ENCODE measurements at regions not wholly inside any gene's neighbourhood (a gene's known extent, or its start where the extent isn't known, plus 50 kb on each side); places are given as distances from the start of the nearest gene placed in this dataset.

DNA sequence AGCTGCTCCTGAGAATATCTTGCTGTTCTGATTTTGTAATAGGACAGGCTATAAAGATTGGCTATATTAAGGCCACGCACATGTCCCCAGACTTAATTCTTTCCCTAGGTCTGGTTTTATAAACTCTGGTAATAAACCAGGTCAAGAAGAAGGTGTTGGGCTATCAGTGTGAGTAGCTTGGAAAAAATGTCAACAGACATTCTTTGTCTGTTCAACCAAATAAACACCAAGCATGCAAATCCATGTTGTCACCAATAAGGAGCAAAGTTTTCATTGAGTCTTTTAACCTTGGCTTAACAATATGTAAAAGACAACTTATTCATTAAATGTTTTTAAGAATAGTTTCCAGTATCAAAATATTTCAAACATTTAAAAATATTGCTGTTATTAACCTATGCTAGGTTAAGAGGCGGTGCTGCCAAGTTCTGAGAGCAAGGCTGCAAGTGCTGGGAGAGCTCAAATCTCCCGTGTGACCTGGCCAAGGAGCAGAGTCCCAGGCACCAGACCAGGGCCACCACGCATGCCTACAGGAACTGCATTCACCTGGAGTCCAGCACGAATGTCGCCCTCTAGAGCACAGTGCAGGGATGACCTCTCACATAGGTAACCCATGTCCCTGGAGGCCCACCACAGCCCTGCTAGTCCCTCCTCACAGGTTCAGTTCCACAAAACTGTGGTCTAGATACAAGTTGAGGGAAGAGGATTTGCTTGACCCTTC lies 120.5 kb upstream of the POU3F3 start:
- no peak for TF ChIP-seq GATA1 (IDR thresholded peaks at IDR 0.05; ENCODE audit: low read depth, low read length)
- TF ChIP-seq POLR2A (IDR thresholded peaks at IDR 0.05; ENCODE audit: low read length): no peak
- DNase-seq: peak; percentile 21 to 47

DNA sequence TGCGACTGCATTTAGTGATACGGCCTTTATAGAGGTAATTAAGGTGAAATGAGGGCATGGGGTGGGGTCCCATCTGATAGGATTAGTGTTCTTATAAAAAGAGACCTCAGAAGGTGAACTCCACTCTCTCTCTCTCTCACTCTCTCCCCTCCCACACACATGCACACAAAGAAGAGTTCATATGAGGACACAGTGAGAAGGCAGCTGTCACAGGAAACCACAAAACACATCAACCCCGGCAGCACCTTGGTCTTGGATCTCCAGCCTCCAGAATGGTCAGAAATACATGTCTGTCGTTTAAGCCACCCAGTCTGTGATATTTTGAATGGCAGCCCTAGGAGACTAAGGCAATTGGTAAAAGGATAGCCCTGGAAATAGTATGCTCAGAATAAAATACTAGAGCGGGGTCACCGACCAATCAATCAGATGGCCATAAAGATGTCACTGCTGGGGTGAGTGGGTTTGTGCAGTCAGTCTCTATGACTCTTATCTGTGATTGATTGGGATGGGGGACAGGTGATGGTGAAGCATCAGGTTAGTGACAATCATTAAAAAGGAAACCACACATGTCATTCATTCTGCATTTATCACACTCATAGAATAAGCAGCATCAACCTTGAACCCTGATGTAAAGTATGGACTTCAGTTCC lies 118.9 kb upstream of the POU3F3 start:
- TF ChIP-seq POLR2A (IDR thresholded peaks at IDR 0.05; ENCODE audit: low read length): no peak
- no peak for TF ChIP-seq GATA1 (IDR thresholded peaks at IDR 0.05; ENCODE audit: low read depth, low read length)
- no peak for DNase-seq

DNA sequence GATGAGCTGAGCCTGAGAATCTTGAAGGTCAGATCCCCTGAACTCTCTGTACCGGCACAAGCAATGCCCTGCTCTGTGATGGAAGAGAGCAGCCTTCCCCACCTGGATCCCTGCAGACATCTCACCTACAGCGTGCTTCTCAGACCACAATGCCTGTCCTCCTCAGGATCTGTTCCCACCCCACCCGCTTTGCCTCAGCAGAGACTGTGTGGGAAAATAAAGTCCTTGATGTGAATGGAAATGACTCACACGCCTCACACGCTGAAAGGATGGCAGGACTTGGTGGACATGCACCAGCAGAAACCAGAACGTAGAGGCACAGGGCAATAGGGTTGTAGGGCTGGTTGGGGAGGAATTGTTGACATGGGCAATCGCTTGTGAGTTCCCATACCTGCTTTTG lies 117.9 kb upstream of the POU3F3 start:
- no peak for TF ChIP-seq GATA1 (IDR thresholded peaks at IDR 0.05; ENCODE audit: low read depth, low read length)
- TF ChIP-seq POLR2A (IDR thresholded peaks at IDR 0.05; ENCODE audit: low read length): no peak
- DNase-seq: no peak

DNA sequence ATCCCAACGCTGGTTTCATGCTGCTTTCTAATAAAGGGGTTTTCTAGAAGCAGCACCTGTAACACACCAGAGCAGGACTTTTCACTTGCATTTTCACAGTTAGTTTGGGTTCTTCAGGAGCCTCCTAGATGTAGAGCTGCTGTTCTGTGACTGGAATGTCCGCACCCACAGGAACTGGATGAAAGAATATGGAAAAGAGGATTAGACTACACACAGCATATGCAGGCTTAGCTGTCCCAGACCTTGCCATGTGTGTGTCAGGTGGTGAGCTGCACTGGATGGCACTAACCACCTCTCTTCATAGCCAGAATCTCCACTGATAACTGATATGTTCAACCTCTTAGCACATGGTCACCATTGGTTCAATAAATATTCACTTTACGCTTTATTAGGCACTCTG lies 112.1 kb upstream of the POU3F3 start:
- no peak for DNase-seq
- TF ChIP-seq GATA1 (IDR thresholded peaks at IDR 0.05; ENCODE audit: low read depth, low read length): no peak

DNA sequence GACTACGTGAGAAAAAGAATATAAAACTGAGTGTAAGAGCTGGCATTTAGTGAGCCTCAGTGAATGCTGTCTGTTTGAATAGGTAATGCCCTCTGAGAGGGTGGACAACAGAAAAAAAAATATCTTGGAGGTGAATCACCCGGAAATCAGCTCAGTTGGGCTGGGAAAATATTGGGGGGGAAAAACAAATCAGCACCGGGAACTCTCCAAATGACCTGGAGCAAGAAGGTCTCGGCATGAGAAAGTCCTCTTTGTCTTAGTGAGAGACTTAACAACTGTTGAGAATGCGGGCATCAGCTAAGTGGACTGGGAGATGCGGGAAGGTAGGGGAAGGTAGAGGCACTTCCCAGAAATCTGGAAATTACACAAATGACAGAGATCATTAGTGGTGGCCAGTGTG lies 109.4 kb upstream of the POU3F3 start:
- DNase-seq: no peak
- TF ChIP-seq GATA1 (IDR thresholded peaks at IDR 0.05; ENCODE audit: low read depth, low read length): no peak
- TF ChIP-seq POLR2A (IDR thresholded peaks at IDR 0.05; ENCODE audit: low read length): no peak

DNA sequence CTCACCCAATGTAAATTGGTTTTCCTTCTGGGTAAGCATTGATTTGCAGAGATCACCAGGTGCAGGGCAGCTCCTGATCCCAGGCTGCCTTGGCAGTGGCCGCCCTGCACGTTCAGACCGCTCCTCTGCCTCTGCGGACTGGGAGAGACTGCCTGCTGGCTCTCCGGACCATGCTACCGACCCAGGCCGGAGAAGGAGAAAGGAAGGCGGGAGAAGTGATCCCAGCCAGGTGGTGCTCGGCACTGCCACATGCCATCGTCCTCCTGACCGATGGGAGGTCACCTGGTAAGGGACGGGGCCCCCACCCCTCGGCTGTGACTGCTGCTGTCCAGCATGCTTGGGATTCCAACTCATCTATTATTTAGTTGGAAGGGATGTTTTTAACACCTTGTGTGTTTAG lies 108.1 kb upstream of the POU3F3 start:
- TF ChIP-seq GATA1 (IDR thresholded peaks at IDR 0.05; ENCODE audit: low read depth, low read length) (no peak), POLR2A (IDR thresholded peaks at IDR 0.05; ENCODE audit: low read length) (no peak)
- no peak for DNase-seq

DNA sequence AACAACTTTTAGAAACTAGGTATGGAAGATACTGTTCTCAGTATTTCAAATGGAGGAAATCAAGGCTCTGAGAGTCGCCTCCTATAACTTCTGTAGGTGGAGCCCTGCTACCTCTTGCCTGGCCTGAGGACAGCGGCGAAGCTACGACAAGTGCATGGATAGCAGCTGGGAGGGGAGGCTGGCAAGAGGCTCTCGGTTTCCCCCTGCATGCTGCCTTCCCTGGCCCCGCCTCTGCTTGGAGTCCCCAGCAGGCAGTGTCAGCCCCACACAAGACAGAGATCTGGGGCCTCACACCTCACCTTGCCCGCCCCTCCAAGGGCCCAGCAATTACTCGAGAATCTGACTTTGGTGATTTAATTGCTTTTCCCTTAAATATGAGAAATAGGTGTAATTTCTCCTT lies 107.6 kb upstream of the POU3F3 start:
- TF ChIP-seq POLR2A (IDR thresholded peaks at IDR 0.05; ENCODE audit: low read length): no peak
- TF ChIP-seq GATA1 (IDR thresholded peaks at IDR 0.05; ENCODE audit: low read depth, low read length): no peak
- no peak for DNase-seq

DNA sequence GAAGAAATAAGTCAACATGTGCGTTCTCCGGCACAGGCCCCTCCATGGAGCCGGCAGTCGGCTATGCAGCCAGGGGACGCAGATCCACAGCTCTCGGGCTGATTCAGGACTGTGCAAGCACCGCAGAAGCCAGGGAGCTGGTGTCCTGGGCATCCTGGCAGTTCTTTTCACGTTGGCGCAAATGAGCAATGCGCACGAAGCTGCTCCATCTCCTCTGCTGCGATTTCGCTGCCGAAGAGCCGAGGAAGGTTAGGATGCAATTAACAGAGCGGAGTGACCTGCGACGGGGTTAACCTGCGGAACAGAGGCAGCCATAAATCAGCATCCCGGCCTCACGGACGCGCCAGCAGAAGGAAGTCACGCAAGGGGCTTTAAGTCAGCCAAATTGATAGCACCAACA lies 107.1 kb upstream of the POU3F3 start:
- DNase-seq: no peak
- TF ChIP-seq GATA1 (IDR thresholded peaks at IDR 0.05; ENCODE audit: low read depth, low read length) (no peak), POLR2A (IDR thresholded peaks at IDR 0.05; ENCODE audit: low read length) (no peak)

DNA sequence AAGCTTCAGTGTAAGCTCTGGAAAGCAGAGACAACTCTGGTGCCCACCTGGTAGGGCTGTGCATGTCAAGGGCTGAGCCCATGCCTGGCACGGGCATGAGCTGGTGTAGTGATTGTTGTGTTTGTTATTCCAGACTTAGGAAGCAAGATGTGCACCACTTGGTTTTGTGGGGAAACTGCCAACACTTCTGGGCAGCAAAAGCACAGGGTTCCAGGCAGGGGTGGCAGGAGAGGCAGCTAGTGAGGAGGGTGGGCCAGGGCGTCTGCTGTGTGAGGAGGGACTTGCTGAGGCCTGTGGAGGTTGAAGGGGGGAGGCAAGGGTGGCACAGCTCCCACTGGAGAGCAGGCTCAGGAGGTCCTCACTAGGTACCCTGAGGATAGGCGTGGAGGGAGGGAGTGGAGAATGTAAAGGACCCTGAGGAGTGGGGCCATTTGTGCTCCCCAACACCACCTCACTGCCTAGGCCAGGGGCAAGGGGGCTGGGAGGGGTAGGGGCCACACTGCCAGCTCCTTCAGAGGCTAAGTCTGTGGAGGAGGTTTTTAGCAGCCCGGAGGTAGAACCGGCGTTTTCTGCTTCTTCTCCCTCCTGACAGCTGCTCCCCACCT lies 104.0 kb upstream of the POU3F3 start:
- TF ChIP-seq GATA1 (IDR thresholded peaks at IDR 0.05; ENCODE audit: low read depth, low read length) (no peak), POLR2A (IDR thresholded peaks at IDR 0.05; ENCODE audit: low read length) (no peak)
- DNase-seq: no peak

DNA sequence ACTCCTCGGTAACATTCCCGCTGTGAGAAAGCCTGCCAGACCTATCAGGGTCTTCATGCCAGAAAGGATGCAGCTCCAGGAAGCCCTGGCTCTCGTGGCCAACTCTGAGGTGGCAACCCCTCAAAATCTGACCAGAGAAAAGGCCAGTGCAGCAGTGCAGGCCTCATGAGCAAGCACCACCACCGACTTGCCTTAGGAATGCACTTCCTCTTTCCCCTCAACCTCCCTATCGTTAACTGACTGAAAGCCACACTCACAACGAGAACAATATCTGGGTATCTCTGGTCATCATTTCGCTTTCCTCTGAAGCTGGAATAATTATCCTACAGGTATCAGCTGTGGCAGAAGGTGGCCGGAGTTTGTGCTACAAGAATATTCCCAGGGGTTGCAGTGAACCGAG lies 101.4 kb upstream of the POU3F3 start:
- DNase-seq: no peak
- TF ChIP-seq POLR2A (IDR thresholded peaks at IDR 0.05; ENCODE audit: low read length) (no peak), GATA1 (IDR thresholded peaks at IDR 0.05; ENCODE audit: low read depth, low read length) (no peak)

DNA sequence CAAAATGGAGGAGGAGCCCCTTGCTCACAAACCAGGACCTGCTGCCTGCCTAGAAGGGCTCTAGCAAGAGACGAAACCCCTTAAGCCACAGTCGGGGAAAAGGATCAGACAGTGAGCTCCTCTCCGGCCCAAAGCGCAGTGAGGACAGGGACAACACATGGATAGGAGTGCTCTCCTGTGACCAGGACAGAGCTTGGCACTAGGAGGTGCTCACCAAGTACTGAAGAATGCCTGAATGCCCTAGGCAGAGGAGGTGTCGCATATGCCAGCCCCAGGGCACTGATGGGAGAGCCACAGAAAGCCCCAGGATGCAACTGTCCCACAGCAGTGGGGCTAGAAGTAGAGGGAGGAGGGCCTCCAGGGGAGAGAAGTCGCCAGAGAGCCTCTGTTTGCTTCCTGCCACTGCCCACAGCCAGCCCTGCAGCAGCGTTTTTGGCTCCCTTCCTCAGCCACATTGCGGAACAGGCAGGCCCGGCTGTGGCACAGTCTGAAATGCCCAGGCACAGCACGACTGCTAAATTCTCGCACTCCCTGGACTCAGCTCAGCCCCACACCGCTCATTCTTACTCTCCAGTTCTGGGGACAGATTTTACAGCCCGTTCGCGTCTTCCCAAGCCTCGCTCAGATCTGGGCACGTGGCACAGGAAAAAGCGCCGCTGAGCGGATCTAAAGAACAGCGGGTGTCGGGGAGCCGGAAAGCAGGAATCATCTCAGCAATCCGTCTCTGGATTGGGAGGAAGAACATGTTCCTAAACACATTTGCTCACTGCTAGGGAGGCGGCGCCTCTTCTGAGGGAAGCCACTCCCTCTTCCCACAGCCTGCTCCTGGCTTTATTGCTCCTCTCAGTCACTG lies 98.7 kb upstream of the POU3F3 start:
- TF ChIP-seq POLR2A (IDR thresholded peaks at IDR 0.05; ENCODE audit: low read length) (no peak), GATA1 (IDR thresholded peaks at IDR 0.05; ENCODE audit: low read depth, low read length) (no peak)
- DNase-seq: no peak

DNA sequence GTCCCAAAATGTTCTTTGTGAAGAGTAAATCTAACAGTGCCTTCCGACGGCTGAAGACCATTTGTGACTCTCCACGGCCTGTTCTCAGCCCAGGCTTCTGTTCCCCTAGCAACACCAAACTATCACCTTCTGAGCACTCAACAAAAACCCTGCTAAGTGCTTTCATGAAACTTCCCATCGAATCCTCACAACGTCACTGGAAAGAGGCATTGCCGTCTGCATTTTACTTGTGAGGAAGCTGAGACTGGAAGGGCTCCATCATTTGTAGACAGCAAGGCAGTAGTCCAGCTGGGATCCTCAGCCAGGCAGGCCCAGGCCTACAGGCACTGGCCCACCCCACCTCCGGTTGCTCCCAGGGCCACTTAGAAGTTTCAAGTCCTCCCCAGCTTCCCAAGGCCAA lies 97.8 kb upstream of the POU3F3 start:
- TF ChIP-seq GATA1 (IDR thresholded peaks at IDR 0.05; ENCODE audit: low read depth, low read length) (no peak), POLR2A (IDR thresholded peaks at IDR 0.05; ENCODE audit: low read length) (no peak)
- DNase-seq: no peak

DNA sequence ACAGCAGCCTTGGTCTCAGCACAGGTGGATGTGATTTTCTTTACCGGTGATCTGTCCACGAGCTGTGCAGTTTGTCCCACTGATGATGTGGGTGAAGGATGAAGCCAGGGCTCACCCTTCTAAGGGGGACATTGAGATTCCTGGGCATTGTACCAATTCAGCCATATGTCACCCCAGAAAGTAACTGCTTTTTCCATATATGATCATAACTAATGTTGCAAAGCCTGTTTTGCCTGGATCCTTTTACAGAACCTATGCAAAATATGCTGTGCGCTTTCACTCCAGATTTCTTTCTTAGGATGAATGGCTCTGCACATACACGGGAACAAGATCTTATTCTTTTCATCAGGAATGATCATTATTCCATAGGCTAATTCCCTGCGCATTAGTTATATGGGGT lies 96.9 kb upstream of the POU3F3 start:
- no peak for DNase-seq
- TF ChIP-seq GATA1 (IDR thresholded peaks at IDR 0.05; ENCODE audit: low read depth, low read length): no peak
- no peak for TF ChIP-seq POLR2A (IDR thresholded peaks at IDR 0.05; ENCODE audit: low read length)

DNA sequence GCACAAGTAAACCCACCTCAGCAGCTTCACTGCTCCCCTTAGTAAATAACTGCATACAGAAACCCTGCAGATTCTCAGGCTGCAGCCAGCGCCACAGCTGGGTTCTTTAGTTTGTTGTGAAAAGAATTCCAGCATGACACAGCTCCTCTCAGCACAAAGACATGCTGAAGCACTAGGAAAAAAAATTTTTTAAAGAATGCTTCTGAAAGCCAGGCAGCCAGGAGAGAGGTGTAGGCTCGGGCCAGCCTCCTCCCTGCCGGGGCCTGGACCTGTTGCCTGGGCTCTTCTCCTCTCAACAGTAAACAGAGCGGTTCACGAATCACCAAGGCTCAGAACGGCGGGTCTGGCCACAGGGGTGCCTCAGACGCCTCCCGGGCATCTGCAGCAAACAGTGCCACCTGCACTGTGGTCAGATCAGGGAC lies 95.7 kb upstream of the POU3F3 start:
- DNase-seq: no peak
- TF ChIP-seq POLR2A (IDR thresholded peaks at IDR 0.05; ENCODE audit: low read length) (no peak), GATA1 (IDR thresholded peaks at IDR 0.05; ENCODE audit: low read depth, low read length) (no peak)
